Hepatocyte (in vitro differentiated cells): ENCODE measurements at regions not wholly inside any gene's neighbourhood (a gene's known extent, or its start where the extent isn't known, plus 50 kb on each side); places are given as distances from the start of the nearest gene placed in this dataset.

Source experiments
- EZH2 ChIP-seq: fragments of 200-600 bp; sonication (generic); IDR thresholded peaks from 2 replicates; pipeline ENCODE4 v1.6.1; 2016; ENCODE audit warnings: antibody characterized with exemption, mild to moderate bottlenecking, borderline replicate concordance
- EZH2phosphoT487 ChIP-seq: fragments of 200-600 bp; sonication (generic); IDR thresholded peaks from one replicate; pipeline ENCODE4 v1.6.1; 2018; ENCODE audit warnings: antibody characterized with exemption, mild to moderate bottlenecking, low read depth, moderate library complexity; ENCODE audit not compliant: unreplicated experiment, severe bottlenecking
- TF ChIP-seq, protein P1 (sequence below): fragments of 200-600 bp; sonication (generic); IDR thresholded peaks from 2 replicates; pipeline ENCODE4 v1.5.1; 2016; ENCODE audit warnings: antibody characterized with exemption, mild to moderate bottlenecking; ENCODE audit not compliant: poor library complexity

DNA sequence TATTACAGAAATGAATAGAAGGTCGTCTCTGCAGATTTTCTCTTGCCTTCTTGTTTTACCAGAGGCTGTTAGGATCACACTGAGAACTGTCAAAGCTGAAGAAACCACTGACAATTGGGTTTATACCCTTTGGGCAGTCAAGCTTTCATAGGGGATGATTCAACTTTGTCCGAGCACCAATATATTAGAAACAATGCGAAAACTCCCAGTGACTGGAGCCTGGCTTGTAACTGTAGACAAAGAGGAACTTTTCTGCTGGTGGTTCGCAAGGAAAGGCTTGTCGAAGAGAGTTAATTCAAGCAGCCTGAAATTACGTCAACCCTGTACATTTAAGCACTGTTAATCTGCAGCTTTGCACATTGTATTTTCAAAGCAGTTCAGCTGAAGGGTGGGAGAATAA is 193.2 kb upstream of the ZNF385D start:
- TF ChIP-seq EZH2phosphoT487 (no peak), EZH2 (no peak)
- TF ChIP-seq, protein P1, sequence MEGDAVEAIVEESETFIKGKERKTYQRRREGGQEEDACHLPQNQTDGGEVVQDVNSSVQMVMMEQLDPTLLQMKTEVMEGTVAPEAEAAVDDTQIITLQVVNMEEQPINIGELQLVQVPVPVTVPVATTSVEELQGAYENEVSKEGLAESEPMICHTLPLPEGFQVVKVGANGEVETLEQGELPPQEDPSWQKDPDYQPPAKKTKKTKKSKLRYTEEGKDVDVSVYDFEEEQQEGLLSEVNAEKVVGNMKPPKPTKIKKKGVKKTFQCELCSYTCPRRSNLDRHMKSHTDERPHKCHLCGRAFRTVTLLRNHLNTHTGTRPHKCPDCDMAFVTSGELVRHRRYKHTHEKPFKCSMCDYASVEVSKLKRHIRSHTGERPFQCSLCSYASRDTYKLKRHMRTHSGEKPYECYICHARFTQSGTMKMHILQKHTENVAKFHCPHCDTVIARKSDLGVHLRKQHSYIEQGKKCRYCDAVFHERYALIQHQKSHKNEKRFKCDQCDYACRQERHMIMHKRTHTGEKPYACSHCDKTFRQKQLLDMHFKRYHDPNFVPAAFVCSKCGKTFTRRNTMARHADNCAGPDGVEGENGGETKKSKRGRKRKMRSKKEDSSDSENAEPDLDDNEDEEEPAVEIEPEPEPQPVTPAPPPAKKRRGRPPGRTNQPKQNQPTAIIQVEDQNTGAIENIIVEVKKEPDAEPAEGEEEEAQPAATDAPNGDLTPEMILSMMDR: no peak
